Esophagus squamous epithelium (tissue), 4 donors: ENCODE measurements at regions not wholly inside any gene's neighbourhood (a gene's known extent, or its start where the extent isn't known, plus 50 kb on each side); places are given as distances from the start of the nearest gene placed in this dataset.

Source experiments
- POLR2A ChIP-seq, 4 donors: fragments of 450-650 bp; IDR thresholded peaks; one replicate each; pipeline ENCODE4 v1.6.1; 2017; ENCODE audit warnings: antibody characterized with exemption in 4 of 4, mild to moderate bottlenecking in 4 of 4, moderate library complexity in 3 of 4
- TF ChIP-seq, protein P1 (sequence below), 6 experiments: fragments of 450-650 bp in 4 of 6; fragments of 200-600 bp in 2 of 6; sonication (generic) in 2 of 6; IDR thresholded peaks; one replicate each; pipeline ENCODE4 v1.5.1; 2016 to 2019; ENCODE audit warnings: antibody characterized with exemption in 6 of 6, mild to moderate bottlenecking in 4 of 6, moderate library complexity in 4 of 6

DNA sequence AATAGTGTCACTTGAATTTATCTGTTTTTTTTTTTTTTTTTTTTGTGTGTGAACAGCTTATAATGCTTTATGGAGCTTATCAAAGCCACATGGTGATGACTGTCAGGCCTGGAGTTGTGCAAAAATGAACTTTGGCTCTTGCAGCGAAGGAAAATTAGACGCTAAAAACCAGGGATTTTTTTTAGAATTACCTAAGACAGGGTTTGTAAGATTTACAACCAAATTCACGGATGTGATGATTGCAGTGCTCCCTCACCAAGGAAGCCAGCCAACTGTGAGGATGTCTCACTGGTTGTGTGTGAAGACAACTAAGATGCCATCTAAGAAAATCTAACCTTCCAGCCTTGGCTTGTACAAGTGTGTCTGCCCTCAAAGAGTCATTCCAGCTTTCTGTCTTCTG is 127.1 kb upstream of the SLC4A4 start:
- TF ChIP-seq, protein P1, sequence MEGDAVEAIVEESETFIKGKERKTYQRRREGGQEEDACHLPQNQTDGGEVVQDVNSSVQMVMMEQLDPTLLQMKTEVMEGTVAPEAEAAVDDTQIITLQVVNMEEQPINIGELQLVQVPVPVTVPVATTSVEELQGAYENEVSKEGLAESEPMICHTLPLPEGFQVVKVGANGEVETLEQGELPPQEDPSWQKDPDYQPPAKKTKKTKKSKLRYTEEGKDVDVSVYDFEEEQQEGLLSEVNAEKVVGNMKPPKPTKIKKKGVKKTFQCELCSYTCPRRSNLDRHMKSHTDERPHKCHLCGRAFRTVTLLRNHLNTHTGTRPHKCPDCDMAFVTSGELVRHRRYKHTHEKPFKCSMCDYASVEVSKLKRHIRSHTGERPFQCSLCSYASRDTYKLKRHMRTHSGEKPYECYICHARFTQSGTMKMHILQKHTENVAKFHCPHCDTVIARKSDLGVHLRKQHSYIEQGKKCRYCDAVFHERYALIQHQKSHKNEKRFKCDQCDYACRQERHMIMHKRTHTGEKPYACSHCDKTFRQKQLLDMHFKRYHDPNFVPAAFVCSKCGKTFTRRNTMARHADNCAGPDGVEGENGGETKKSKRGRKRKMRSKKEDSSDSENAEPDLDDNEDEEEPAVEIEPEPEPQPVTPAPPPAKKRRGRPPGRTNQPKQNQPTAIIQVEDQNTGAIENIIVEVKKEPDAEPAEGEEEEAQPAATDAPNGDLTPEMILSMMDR (IDR thresholded peaks at IDR 0.05) = no peak
- TF ChIP-seq POLR2A (IDR thresholded peaks at IDR 0.05) = no peak
